ENCODE measurements at regions not wholly inside any gene's neighbourhood (a gene's known extent, or its start where the extent isn't known, plus 50 kb on each side); places are given as distances from the start of the nearest gene placed in this dataset.

DNA sequence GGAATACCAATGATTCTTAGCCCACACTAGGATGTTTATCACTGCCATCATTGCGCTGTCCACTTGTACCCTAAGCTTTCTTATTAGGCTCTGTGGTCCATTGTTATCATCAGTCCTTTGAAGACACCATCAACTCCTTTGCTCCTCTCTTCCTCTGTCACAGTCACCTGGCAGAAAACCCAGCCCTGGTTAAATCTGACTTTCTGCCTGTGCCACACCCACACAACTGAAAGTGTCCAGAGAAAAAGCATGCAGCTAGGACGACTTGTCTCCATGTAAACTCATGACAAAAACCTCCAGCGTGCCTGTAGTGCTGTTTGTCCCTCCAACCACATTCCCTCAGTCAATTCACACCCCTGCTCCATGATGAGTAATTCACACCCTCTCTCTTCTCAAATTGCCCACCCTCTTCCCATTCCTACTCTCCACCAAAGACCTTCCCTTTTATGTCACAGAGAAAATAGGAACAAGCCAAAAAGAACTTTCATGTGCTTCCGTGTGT is 297.4 kb upstream of the MGAT5 start:
- TF ChIP-seq CTCF (IDR thresholded peaks at IDR 0.05) (no peak), ZFX (IDR thresholded peaks at IDR 0.05; ENCODE audit: borderline replicate concordance) (no peak)

All from 22Rv1 (cell line).